ENCODE measurements at regions not wholly inside any gene's neighbourhood (a gene's known extent, or its start where the extent isn't known, plus 50 kb on each side); places are given as distances from the start of the nearest gene placed in this dataset.

GRCh38 chr6:21777846-21778245 is 184.3 kb downstream of the SOX4 start:
- TF ChIP-seq CTCF (IDR thresholded peaks at IDR 0.05; ENCODE audit: extremely low read depth in 1 of 2, insufficient read depth in 1 of 2, low read depth in 1 of 2, low read length in 2 of 2) (no peak), MAX (IDR thresholded peaks at IDR 0.05; ENCODE audit: insufficient read depth, insufficient read length) (no peak), POLR2A (IDR thresholded peaks at IDR 0.05; ENCODE audit: low read depth, low read length) (no peak), POLR2AphosphoS5 (IDR thresholded peaks at IDR 0.05; ENCODE audit: insufficient read depth, low read depth, low read length) (no peak)

Data from endothelial cell of umbilical vein (primary cell).